ENCODE measurements at regions not wholly inside any gene's neighbourhood (a gene's known extent, or its start where the extent isn't known, plus 50 kb on each side); places are given as distances from the start of the nearest gene placed in this dataset.

- no peak for DNase-seq (ENCODE audit: low spot score)
- no peaks in the 10 kb centered on the region for H3K4me1 Mint-ChIP-seq
Measured at GRCh38 chr6:169839898-169840631, 88.6 kb downstream of the ERMARD start.

More at GRCh38 chr6:169839898-169840631, 88.6 kb downstream of the ERMARD start:
- TF ChIP-seq MLX (CRISPR knock-in tag; IDR thresholded peaks at IDR 0.05) (no peak), ZSCAN18 (CRISPR knock-in tag; IDR thresholded peaks at IDR 0.05) (no peak), CREB1 (CRISPR knock-in tag; IDR thresholded peaks at IDR 0.05) (no peak), CBFB (CRISPR knock-in tag; IDR thresholded peaks at IDR 0.05; ENCODE audit: low read depth) (no peak), PRRX2 (CRISPR knock-in tag; IDR thresholded peaks at IDR 0.05) (no peak), MXD4 (CRISPR knock-in tag; IDR thresholded peaks at IDR 0.05; ENCODE audit: borderline replicate concordance) (no peak), NR2C2 (CRISPR knock-in tag; IDR thresholded peaks at IDR 0.05) (no peak), IRF1 (CRISPR knock-in tag; IDR thresholded peaks at IDR 0.05) (no peak), NFE2L1 (CRISPR knock-in tag; IDR thresholded peaks at IDR 0.05) (no peak), FOXJ3 (CRISPR knock-in tag; IDR thresholded peaks at IDR 0.05; ENCODE audit: borderline replicate concordance) (no peak)
- TF ChIP-seq, protein P1, sequence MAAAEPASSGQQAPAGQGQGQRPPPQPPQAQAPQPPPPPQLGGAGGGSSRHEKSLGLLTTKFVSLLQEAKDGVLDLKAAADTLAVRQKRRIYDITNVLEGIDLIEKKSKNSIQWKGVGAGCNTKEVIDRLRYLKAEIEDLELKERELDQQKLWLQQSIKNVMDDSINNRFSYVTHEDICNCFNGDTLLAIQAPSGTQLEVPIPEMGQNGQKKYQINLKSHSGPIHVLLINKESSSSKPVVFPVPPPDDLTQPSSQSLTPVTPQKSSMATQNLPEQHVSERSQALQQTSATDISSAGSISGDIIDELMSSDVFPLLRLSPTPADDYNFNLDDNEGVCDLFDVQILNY (CRISPR knock-in tag; IDR thresholded peaks at IDR 0.05), result no peak
- TF ChIP-seq, protein P2, sequence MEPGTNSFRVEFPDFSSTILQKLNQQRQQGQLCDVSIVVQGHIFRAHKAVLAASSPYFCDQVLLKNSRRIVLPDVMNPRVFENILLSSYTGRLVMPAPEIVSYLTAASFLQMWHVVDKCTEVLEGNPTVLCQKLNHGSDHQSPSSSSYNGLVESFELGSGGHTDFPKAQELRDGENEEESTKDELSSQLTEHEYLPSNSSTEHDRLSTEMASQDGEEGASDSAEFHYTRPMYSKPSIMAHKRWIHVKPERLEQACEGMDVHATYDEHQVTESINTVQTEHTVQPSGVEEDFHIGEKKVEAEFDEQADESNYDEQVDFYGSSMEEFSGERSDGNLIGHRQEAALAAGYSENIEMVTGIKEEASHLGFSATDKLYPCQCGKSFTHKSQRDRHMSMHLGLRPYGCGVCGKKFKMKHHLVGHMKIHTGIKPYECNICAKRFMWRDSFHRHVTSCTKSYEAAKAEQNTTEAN (CRISPR knock-in tag; IDR thresholded peaks at IDR 0.05), result no peak
- TF ChIP-seq, protein P3, sequence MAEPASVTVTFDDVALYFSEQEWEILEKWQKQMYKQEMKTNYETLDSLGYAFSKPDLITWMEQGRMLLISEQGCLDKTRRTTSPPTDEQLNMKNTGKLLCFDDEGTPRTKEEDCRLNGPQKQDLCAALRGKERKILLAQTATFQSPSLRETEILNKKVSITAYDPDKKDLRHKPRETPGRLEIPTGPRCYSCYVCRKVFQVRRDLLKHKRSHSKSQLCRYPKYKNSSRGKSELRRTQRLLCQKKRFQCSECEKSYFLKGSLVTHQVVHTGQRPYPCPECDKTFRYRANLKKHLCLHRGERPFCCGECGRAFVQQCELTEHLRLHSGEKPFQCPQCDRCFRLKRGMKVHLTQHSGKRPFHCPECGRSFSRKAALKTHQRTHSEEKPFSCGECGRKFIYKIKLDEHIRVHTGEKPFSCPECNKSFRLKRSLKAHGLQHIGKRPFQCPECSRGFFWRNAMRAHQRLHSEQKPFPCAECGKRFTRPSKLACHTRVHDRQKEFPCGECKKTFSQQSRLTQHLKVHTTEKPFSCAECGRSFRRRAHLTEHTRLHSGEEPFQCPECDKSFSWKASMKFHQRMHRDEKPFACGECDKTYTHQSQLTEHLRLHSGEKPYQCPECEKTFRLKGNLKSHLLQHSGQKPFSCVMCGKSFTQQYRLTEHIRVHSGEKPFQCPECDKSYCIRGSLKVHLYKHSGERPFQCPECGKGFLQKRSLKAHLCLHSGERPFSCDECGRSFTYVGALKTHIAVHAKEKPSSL (CRISPR knock-in tag; conservative IDR thresholded peaks at IDR 0.05), result no peak
- TF ChIP-seq, protein P4, sequence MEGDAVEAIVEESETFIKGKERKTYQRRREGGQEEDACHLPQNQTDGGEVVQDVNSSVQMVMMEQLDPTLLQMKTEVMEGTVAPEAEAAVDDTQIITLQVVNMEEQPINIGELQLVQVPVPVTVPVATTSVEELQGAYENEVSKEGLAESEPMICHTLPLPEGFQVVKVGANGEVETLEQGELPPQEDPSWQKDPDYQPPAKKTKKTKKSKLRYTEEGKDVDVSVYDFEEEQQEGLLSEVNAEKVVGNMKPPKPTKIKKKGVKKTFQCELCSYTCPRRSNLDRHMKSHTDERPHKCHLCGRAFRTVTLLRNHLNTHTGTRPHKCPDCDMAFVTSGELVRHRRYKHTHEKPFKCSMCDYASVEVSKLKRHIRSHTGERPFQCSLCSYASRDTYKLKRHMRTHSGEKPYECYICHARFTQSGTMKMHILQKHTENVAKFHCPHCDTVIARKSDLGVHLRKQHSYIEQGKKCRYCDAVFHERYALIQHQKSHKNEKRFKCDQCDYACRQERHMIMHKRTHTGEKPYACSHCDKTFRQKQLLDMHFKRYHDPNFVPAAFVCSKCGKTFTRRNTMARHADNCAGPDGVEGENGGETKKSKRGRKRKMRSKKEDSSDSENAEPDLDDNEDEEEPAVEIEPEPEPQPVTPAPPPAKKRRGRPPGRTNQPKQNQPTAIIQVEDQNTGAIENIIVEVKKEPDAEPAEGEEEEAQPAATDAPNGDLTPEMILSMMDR (IDR thresholded peaks at IDR 0.05), result no peak
- TF ChIP-seq, protein P5, sequence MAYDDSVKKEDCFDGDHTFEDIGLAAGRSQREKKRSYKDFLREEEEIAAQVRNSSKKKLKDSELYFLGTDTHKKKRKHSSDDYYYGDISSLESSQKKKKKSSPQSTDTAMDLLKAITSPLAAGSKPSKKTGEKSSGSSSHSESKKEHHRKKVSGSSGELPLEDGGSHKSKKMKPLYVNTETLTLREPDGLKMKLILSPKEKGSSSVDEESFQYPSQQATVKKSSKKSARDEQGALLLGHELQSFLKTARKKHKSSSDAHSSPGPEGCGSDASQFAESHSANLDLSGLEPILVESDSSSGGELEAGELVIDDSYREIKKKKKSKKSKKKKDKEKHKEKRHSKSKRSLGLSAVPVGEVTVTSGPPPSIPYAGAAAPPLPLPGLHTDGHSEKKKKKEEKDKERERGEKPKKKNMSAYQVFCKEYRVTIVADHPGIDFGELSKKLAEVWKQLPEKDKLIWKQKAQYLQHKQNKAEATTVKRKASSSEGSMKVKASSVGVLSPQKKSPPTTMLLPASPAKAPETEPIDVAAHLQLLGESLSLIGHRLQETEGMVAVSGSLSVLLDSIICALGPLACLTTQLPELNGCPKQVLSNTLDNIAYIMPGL (CRISPR knock-in tag; IDR thresholded peaks at IDR 0.05), result no peak
- TF ChIP-seq, protein P6, sequence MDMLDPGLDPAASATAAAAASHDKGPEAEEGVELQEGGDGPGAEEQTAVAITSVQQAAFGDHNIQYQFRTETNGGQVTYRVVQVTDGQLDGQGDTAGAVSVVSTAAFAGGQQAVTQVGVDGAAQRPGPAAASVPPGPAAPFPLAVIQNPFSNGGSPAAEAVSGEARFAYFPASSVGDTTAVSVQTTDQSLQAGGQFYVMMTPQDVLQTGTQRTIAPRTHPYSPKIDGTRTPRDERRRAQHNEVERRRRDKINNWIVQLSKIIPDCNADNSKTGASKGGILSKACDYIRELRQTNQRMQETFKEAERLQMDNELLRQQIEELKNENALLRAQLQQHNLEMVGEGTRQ (CRISPR knock-in tag; IDR thresholded peaks at IDR 0.05), result no peak
- Mint-ChIP-seq H3K4me3 (no peak overlapping the region), H3K27ac (no peak overlapping the region), H3K36me3 (no peaks in the 10 kb centered on the region), H3K9me3 (no peaks in the 10 kb centered on the region), H3K27me3 (ENCODE audit: low read depth) (no peaks in the 10 kb centered on the region)
- ChIA-PET CTCF (no interaction called here), POLR2A (no interaction called here)
- no peak for ATAC-seq

Measured in WTC11 (cell line).